Renal cortical epithelial cell (primary cell): ENCODE measurements at regions not wholly inside any gene's neighbourhood (a gene's known extent, or its start where the extent isn't known, plus 50 kb on each side); places are given as distances from the start of the nearest gene placed in this dataset.

ENCODE experiments used
- DNase-seq: peaks from one replicate; pipeline ENCODE4 v3.0.0-alpha.2; 2011; ENCODE audit warnings: low read depth

DNA sequence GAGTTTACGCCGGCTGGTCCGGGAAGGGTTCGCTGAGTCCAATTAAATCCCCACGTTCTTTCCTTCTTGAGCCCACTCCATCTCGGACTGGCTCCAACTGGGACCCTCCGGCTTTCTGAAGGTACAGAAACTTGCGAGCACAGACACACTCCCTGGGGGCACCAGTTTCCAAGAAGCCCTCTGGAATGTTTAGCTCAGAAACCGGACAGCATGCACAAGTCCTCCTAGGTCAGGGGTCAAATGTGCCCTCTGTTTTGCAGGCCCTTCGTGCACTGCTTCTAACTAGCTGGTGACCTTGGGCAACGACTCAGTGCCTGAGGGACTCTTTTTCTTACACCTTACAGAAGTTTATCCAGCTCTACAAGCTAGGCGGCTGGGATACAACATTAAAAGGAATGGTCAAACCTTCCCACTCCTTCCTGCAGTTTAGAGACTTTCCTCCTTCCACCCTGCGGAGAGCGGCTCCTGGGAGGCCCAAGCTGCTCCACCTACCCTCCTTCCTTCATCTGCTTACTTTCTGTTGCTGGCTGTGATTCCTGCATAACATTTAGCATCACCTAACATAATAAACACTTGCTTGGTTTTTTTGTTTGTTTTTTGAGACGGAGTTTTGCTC is 275.5 kb downstream of the BCOR start:
- no peak for DNase-seq

DNA sequence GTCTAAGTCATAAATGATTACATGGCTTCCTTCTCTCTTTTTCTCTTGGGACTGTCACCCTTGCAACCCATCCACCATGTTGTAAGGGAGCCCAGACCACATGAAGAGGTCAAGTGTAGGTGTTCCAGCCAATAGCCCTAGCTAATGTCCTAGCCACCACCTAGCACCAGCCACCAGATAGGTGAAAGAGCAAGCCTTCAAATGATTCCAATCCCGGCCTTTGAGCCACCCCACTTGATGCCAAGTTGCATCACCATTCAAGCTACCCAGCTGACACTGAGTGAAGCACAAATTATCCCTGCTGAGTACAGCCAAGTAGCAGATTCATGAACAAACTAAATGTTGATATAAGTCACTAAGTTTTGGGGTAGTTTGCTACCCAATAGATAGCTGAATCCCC is 274.3 kb downstream of the BCOR start:
- DNase-seq, result no peak

DNA sequence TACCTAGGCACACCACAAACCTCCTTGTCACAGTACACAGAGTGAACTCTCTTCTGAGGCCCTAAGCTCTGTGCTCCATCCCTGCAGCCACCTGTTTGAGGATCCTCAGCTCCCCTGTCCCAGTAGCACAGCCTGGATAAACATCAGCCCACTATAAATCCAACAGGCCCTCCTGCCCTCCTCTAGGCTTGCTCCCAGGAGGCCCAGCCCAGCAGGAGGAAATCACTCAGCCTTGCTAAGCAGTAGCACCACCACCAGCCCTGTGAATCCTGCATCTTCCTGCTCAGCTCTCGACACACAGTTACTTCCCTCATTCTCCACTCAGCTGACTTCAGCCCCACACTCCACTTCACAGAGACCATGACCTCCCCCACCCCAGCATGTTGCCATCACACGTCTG is 273.9 kb downstream of the BCOR start:
- DNase-seq, result no peak

DNA sequence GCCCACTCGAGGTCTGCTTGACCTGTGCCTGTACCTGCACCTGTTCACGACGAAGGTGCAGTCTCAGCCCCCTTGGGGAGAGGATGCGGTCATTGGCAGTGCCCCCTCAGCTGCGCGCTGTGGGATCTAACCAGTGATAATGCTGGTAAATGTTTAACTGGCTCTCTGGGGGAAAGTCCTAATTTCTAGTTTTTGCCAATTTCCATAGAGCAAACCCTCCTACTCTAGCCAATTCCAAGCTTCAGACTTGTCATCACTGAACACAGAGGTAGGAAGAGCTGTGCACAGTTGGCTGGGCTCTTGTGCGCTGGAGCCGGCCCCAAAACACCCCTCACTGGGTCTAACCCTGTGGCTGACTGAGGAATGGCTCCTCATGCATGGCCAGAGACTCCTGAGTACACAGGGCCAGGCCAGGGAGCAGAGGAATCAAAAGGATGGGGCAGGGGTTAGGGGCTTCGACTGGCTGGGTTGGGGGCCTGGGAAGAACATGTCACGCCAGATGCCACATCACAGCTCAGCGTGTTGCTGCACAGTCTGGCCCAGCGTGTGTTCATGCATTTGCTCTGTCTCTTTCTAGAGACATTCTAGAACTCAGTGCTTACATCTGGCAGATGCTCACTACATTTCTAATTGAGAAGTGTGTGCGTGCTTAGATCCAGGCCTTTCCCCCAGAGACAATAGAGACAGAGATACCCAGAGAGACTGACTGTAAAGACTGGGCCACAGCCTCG is 270.8 kb downstream of the BCOR start:
- no peak for DNase-seq

DNA sequence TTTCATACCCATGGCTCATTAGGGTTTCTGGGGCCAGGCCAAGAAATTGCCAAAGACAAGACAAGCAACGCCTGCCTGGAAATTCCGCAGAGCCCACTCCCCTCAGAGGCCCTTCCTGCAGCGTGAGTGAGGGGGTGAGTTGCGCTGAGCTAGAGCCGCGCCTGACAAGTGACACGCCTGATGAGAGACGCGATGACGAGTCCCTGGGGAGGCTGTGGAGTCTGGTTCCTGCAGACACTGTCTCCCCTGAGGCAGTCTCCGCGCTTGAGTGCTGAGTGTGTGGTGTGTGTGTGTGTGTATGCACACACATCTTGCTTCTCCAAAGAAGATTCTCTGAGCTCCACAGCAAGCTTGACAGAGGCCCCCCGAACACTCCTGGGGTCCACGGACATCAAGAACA is 269.8 kb downstream of the BCOR start:
- no peak for DNase-seq

DNA sequence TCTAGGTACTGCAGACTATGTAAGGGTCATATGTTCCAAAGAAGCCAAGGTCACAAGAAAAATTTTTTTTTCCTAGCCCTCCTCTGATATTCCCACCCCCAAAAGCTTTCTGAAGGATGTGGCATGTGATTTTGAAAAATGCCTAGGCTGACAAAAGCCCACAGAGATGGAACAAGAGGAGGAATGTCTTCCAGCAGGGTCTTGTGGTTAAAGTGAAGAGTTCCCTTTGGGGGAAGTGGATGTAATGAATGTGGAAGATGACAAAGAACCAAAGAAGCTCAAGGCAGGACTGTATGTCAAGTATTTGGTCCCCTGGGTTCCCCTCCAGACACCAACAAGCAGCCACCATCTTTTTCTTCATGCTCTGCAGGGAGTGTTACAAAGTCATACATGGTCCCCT is 268.8 kb downstream of the BCOR start:
- DNase-seq, result no peak

DNA sequence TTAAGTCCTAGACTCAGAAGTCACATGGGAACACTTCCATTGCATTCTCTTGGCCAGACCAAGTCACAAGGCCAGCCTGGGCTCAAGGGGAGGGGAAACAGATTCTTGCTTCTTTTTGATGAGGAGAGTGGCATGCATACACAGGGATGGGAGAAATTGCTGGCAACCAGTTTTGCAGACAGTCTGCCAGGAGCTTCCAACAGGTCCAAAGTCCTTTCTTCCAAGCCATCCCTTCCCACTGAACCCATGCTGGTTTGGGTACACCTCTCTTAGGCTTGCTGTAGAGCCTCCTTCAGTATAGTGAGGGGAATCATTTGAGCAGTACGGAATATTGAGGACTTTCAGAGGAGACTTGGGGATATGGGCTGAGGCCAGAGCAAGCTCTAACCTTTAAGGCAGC is 267.8 kb downstream of the BCOR start:
- DNase-seq, result no peak

DNA sequence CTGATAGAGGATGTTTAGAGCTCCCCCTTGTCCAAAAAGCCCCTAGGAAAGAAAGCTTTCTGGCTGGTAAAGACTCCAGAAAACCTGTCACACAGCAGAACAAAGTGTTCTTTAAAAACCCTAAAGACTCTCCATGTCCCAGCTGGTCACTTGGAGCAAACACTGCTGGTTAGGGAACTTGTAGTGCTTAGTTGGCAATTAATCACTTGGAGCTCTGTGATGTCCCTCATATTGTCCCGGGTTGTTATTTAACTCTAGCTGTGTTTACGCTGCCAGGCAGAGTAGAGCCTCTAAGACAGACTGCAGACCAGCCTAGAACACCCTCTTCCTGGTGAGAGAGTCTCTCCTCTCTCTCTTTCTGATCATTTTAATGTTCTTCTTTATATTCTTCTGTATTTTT is 267.3 kb downstream of the BCOR start:
- peak; percentile 39 for DNase-seq

DNA sequence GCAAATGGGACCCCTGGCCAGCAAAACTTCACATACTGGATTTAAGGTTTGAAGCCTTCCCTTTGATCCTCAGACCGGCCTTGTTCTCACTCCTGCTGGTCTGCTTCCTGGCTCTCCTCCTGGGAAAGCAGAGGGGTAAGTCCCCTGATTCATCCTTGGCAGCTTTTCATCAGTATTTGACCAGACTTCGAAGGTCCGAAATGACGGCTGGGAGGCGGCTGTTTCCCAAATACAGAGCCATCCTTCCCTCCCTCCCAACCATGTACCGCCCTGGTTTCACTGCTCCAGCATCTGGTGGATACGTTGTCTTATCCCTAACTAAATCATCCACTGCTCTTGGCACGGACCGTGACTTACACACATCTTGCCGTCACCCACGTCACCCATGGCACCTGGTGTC is 265.5 kb downstream of the BCOR start:
- no peak for DNase-seq

DNA sequence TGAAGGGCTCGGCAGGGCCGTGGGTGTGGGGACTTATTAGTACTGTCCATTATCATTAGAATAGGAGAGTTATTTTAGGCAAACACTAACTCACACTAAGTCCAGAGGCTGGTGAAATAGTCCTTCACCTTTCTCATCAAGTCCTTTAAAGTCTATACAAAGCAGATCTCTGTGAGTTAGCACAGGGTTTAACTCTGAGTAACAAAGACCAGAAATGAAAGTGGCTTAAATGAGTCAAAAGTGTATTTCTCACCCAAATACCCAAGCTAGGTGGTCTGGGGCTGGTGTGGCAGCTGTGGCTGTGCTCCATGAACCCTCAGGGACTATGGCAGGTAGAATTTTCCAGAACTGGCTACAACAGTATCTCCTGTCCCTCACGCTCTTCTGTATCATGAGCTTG is 263.2 kb downstream of the BCOR start:
- no peak for DNase-seq

DNA sequence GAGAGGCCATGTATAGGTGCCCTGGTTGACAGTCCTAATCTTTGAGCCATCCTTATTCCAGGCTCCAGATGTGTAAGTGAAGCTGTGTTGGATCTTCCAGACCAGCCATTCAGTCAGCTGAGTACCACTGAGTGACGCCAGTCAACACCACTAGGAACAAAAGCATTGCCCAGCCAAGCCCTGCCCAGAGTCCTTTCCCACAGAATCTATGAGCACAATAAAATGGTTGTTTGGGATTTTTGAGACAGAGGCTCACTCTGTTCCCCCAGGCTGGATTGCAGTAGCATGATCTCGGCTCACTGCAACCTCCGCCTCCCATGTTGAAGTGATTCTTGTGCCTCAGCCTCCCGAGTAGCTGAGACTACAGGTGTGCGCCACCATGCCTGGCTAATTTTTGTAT is 262.5 kb downstream of the BCOR start:
- DNase-seq, result no peak

DNA sequence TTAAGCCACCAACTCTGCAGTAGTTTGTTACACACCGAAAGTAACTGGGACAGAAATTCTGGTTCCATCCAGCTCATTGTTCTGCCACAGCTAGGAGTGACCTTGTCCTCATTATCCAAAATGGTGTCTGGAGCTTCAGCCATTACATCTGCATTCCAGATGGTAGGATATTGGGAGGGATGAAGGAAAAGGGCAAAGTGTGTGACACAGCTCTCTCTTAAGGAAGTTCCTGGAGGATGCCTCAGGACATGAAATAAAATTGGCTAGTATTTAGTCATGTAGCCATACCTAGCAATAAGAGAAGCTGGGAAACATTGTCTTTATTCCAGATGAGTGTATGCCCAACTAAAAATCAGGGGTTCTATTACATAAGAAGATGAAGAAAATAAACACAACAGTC is 262.0 kb downstream of the BCOR start:
- no peak for DNase-seq

DNA sequence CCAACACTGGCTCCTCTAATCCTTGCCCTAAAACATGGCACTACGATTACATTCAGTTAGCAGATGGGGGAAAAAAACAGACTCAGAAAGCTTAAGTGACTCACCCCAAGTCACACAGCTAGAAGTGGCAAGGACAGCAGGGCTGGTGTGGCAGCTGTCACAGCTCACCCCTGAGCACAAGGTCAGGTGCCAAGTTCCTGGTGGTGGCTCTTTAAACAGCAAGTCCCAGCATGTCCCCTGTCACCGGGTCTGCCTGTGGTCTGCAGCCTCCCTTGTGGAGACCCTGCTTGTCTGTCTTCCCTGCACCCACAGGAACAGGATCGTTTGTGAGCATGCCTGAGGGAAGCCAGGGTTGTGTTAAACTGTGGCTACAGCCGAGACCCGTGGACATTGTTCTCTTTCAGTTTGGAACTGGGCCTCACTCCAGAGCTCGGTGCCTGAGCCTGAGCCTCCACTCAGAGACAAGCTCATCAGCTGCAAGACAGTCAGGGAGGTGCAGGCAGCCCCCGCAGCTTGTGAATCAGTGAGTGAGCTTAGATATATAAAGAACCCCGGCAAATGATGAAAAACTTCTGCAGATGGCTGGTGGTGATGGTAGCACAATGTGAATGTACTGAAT is 260.8 kb downstream of the BCOR start:
- DNase-seq, result no peak

DNA sequence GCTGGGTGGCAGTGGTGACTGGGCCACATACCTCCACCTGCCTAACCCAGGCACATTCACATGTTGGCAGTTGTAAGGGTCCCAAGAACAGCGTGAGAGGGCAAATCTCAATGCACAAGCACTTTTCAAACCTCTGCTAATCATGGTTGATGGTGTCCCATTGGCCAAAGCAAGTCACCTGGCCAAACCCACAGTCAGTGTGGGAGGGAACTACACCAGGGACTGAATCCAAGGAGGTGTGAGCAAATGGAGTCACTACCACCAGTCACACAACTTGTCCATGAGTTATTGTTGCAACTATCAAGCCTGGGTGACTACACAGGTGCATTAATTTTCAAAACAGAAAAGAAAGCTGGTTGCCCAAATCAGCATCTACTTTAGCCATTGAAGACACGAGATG is 260.1 kb downstream of the BCOR start:
- no peak for DNase-seq

DNA sequence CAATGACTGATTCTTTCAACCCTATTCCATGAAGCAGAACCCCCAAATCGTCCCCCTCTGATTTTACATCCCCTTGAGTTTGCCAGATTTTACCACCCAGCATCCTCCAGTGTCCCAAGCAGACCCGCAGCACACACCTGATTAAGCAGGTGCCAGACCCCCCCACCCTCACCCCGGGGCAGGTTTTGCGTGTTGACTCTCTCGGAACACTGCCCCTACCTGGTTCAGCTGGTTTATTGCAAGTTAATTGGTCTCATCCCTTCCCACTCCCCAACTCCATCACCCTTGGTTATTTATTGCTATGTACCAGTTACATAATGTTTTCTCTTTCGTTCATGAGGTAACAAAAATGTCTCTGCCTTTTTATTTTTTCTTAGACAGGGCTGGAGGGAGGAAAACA is 258.4 kb downstream of the BCOR start:
- no peak for DNase-seq

DNA sequence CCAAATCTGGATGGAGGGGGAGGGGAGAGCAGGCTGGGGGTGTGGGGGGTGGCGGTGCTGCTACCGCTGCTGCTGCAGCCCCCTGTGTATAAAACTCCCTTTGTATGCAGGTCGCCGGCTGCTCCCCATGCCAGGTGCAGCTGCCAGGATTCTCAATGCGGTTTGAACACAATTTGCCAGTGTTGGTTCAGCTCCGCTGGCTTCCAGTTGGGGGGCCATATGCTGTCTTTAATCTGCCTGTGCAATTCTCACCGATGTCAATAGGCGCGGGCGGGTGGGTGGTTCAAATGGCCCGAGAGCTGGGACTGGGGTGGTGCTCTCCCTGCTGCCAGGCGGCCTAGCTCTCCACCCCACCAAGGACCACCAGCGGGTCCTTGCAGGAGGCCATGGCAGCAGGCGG is 257.6 kb downstream of the BCOR start:
- DNase-seq, result no peak

DNA sequence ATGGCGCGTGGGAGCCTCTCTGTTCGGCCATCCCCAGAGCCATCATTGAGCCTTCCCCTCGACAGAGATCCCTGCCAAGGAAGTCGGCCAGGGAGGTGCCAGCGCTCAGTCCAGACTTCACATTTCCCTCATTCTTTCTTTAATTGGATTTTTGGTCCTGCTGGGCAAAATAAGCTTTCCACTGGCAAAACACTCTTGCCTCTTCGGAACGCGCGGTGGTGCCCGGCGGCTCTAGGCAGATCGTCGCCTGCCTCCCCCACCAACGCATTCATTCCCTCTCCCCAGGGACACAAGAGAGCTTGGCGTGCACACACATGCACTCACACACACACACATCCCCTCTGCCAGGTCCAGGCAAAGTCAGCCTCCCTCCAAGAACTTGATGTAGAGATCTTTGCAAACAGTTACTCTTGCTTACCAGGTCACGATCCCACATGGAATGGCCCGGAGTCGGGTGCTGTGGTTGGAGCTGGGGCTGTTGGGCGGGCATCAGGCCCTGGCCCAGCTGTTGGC is 257.1 kb downstream of the BCOR start:
- DNase-seq, result no peak

DNA sequence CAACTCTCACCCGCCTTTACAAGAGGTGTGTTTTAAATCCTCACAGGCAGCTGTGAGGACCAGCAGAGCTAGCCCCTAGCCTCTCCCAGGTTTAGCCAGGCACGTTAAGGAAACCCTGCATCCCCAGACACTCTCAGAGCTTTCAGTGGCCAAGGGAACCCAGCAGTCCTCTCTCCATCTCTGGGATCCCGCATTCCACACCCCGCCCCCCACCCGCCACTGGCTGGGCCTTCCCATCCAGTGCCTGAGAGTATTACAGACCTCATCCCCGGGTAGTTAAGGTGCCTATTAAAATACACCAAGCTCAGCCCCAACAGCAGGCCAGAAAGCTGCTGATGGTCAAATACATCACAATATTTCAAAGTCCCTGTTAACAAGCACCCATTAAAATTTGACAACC is 256.2 kb downstream of the BCOR start:
- DNase-seq, result no peak

DNA sequence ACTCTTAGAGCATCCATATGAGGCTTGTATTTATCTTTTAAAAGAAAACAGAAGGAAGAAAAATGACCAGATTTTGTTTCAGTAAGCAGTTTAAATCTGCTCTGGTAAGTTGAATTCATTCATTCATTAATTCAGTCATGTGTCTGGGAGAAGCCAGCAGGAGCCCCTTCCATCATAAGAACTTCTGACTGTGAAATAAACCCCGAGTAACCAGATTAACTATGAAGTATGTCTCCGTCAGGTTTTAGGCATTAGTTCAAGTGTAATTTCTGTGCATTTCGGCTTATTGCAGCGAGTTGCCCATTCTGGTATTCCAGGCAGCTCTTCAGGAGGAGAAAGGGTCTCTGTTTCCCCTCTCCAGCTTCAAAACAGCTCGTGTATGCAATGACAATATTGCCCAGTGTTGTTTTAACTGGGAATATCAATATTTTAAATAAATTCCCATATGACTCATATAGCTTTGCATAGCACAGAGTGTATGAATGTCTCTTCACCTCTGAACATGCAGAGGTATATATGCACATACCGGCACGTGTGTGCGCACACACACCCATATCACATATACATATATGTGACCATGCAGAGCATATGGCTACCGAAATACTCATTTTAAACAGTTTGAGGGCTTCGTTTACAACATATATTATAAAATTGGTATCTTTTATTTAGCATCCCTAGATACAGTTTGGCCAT is 255.3 kb downstream of the BCOR start:
- DNase-seq, result no peak

DNA sequence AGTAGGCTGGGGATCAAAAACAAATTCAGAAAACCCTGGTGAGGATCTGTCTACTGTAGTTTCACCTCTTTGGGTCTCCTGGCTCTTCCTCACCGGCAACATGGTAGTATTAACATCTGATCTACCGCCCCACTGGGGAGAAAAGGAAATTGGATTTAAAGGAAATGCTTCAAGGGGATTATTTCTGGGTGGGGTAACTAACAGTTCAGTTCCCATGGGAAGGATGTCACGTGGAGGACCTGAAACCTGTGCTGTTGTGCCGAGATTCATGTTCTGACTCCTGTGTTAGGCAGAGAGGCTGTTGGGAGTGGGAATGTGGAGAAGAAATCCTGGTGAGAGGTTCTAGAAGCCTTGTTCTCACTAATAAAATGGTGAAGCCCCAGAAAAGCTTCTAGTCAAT is 254.4 kb downstream of the BCOR start:
- DNase-seq, result no peak

DNA sequence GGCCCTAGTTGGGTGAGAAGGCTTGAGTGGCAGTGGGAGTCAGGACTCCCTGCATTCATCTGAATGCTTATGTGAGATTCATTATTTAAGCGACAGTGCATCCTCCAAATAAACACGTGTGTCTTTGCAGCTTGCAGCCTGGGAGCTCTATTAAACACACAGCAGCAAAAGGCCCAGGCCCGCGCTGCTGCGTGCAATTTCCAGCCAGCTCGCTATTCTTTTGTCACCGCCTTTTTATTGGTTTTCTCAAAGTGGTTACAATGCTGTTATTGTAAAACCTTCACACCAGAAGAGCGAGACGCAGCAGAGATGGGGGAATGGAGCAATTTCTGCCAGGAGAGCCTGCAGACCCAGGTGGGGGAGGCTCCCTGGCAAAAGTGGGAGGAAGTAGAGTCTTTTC is 252.5 kb downstream of the BCOR start:
- no peak for DNase-seq

DNA sequence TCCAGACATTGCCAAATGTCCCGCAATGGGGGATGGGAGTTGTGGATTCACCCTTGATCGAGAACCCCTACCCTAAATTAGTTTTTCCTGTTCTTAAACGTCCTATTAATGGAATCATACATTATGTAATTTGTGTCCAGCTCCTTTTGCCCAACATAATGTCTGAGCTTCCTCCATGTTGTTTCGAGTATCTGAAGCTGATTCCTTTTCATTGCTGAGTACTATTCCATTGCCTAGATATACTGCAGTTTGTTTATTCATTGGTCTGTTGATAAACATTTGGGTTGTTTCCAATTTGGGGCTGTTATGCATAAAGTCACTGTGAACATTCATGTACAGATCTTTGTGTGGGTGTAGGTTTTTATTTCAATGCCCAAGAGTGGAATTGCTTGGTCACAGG is 251.3 kb downstream of the BCOR start:
- no peak for DNase-seq

DNA sequence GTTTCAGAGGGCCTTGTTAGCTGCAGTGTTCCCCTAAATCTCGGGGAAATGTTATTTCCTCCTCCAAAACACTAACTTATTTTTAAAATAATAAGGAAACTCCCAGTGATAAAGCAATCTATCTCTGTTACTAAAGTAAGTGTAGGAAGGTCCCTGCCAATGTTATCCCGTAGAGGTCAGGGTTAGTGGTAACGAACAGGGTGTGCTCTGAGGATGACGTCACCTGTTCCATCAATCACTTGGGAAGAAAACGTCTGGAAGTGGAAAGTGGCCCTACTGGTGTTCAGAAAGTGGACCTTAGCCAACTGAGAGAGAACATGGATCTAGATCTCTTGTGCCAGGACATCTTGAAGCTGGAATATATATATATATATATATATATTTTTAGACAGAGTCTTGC is 249.5 kb downstream of the BCOR start:
- DNase-seq, result no peak
